ENCODE measurements at regions not wholly inside any gene's neighbourhood (a gene's known extent, or its start where the extent isn't known, plus 50 kb on each side); places are given as distances from the start of the nearest gene placed in this dataset.

GRCh38 chr4:34245276-34245675 is 1999.0 kb downstream of the ARAP2 start:
- TF ChIP-seq POLR2AphosphoS5 (IDR thresholded peaks at IDR 0.05) (no peak), CTCF (IDR thresholded peaks at IDR 0.05) (no peak)

Data from stomach (tissue), 4 donors.